Stimulated activated naive CD8-positive, alpha-beta T cell treated with anti-CD3 and anti-CD28 coated beads, Interleukin-15, amount 100 ng/mL, for 72 hours (primary cell): ENCODE measurements at regions not wholly inside any gene's neighbourhood (a gene's known extent, or its start where the extent isn't known, plus 50 kb on each side); places are given as distances from the start of the nearest gene placed in this dataset.
A peak's percentile ranks its signal among the peaks of the same experiment; 100 is the strongest.
"Not testable (repeated sequence)": the region's sequence is repeated elsewhere in the genome, so short reads cannot be mapped to it uniquely, and the experiment has no call there.

ENCODE experiments used
- ATAC-seq: fragments of 150-1000 bp; cut with Tn5 transposase; 2 replicates; pipeline ENCODE4 v1.10.0; 2021; ENCODE audit warnings: mild to moderate bottlenecking, moderate library complexity
- DNase-seq, 2 donors: peaks; one replicate each; pipeline ENCODE4 v3.0.0; 2021 to 2022
- H3K27ac Mint-ChIP-seq, 2 donors: one replicate each; pipeline ENCODE4 v1.8.0; 2022; ENCODE audit warnings: mild to moderate bottlenecking in 2 of 2, mixed read lengths in 2 of 2, moderate library complexity in 2 of 2
- H3K27me3 Mint-ChIP-seq: one replicate; pipeline ENCODE4 v1.8.0; 2022; ENCODE audit warnings: mixed read lengths
- H3K4me1 Mint-ChIP-seq: one replicate; pipeline ENCODE4 v1.8.0; 2022; ENCODE audit warnings: mild to moderate bottlenecking, mixed read lengths
- H3K4me3 Mint-ChIP-seq, 2 donors: one replicate each; pipeline ENCODE4 v1.8.0; 2022; ENCODE audit warnings: mild to moderate bottlenecking in 2 of 2, mixed read lengths in 2 of 2, moderate library complexity in 1 of 2
- H3K9me3 Mint-ChIP-seq, 2 donors: one replicate each; pipeline ENCODE4 v1.8.0; 2022; ENCODE audit warnings: mixed read lengths in 2 of 2

GRCh38 chr5:38607396-38607795 lies 51.0 kb upstream of the LIFR start:
- no peaks in the 10 kb centered on the region for H3K4me1 Mint-ChIP-seq
- peaks cover 18% of the 10 kb centered on the region for H3K27me3 Mint-ChIP-seq
- no peak overlapping the region for H3K27ac Mint-ChIP-seq
- no peak for DNase-seq
- ATAC-seq = no peak
- no peak overlapping the region for H3K4me3 Mint-ChIP-seq
- no peaks in the 10 kb centered on the region for H3K9me3 Mint-ChIP-seq

GRCh38 chr5:38607930-38608564 lies 51.6 kb upstream of the LIFR start:
- Mint-ChIP-seq H3K27ac (peak overlapping the region in 1 of 2 donors; percentile 4), H3K4me3 (no peak overlapping the region), H3K4me1 (no peaks in the 10 kb centered on the region), H3K9me3 (no peaks in the 10 kb centered on the region), H3K27me3 (peaks cover 18% of the 10 kb centered on the region)
- DNase-seq (no peak), ATAC-seq (no peak)

GRCh38 chr5:38608874-38609273 lies 52.4 kb upstream of the LIFR start:
- Mint-ChIP-seq H3K27me3 (peaks cover 18% of the 10 kb centered on the region), H3K9me3 (no peaks in the 10 kb centered on the region), H3K4me3 (no peak overlapping the region), H3K4me1 (no peaks in the 10 kb centered on the region), H3K27ac (no peak overlapping the region)
- DNase-seq (no peak), ATAC-seq (no peak)

- peaks cover 1 to 5% of the 10 kb centered on the region in 2 donors for H3K9me3 Mint-ChIP-seq
- ATAC-seq (no peak), DNase-seq (no peak)
- no peaks in the 10 kb centered on the region for H3K4me1 Mint-ChIP-seq
- H3K27ac Mint-ChIP-seq = no peak overlapping the region
- peaks cover 12% of the 10 kb centered on the region for H3K27me3 Mint-ChIP-seq
- no peak overlapping the region for H3K4me3 Mint-ChIP-seq
Observed at GRCh38 chr5:38612851-38613250, 56.4 kb upstream of the LIFR start.

- H3K27me3 Mint-ChIP-seq = peaks cover 9% of the 10 kb centered on the region
- H3K4me1 Mint-ChIP-seq = no peaks in the 10 kb centered on the region
- ATAC-seq (no peak), DNase-seq (no peak)
- H3K4me3 Mint-ChIP-seq = no peak overlapping the region
- H3K9me3 Mint-ChIP-seq = peaks cover 8% of the 10 kb centered on the region in 2 donors
- no peak overlapping the region for H3K27ac Mint-ChIP-seq
Observed at GRCh38 chr5:38613490-38613889, 57.0 kb upstream of the LIFR start.

GRCh38 chr5:38613992-38614836 lies 57.8 kb upstream of the LIFR start:
- Mint-ChIP-seq H3K4me3 (no peak overlapping the region), H3K4me1 (no peaks in the 10 kb centered on the region), H3K27me3 (peaks cover 6% of the 10 kb centered on the region), H3K9me3 (peaks cover 8 to 12% of the 10 kb centered on the region in 2 donors), H3K27ac (no peak overlapping the region)
- ATAC-seq (no peak), DNase-seq (no peak)

GRCh38 chr5:38615042-38615441 lies 58.6 kb upstream of the LIFR start:
- H3K4me3 Mint-ChIP-seq = no peak overlapping the region
- ATAC-seq = no peak
- DNase-seq = no peak
- H3K9me3 Mint-ChIP-seq = peaks cover 9 to 12% of the 10 kb centered on the region in 2 donors
- H3K4me1 Mint-ChIP-seq = no peaks in the 10 kb centered on the region
- H3K27me3 Mint-ChIP-seq = no peaks in the 10 kb centered on the region
- H3K27ac Mint-ChIP-seq = no peak overlapping the region

- peaks cover 14 to 18% of the 10 kb centered on the region in 2 donors for H3K9me3 Mint-ChIP-seq
- H3K4me1 Mint-ChIP-seq = no peaks in the 10 kb centered on the region
- no peak for DNase-seq
- H3K27ac Mint-ChIP-seq = no peak overlapping the region
- H3K4me3 Mint-ChIP-seq = no peak overlapping the region
- no peaks in the 10 kb centered on the region for H3K27me3 Mint-ChIP-seq
- no peak for ATAC-seq
Observed at GRCh38 chr5:38615981-38616451, 59.6 kb upstream of the LIFR start.

GRCh38 chr5:38618154-38618553 lies 61.7 kb upstream of the LIFR start:
- no peak for DNase-seq
- Mint-ChIP-seq H3K27me3 (no peaks in the 10 kb centered on the region), H3K9me3 (peaks cover 14 to 18% of the 10 kb centered on the region in 2 donors), H3K27ac (no peak overlapping the region), H3K4me1 (no peaks in the 10 kb centered on the region), H3K4me3 (no peak overlapping the region)
- no peak for ATAC-seq

- H3K4me3 Mint-ChIP-seq = no peak overlapping the region
- DNase-seq (no peak), ATAC-seq (no peak)
- H3K9me3 Mint-ChIP-seq = peaks cover 10 to 18% of the 10 kb centered on the region in 2 donors
- H3K27ac Mint-ChIP-seq = no peak overlapping the region
- no peaks in the 10 kb centered on the region for H3K27me3 Mint-ChIP-seq
- H3K4me1 Mint-ChIP-seq = no peaks in the 10 kb centered on the region
Observed at GRCh38 chr5:38621331-38621730, 64.9 kb upstream of the LIFR start.

GRCh38 chr5:38621840-38622437 lies 65.5 kb upstream of the LIFR start:
- DNase-seq (no peak), ATAC-seq (no peak)
- H3K4me3 Mint-ChIP-seq = no peak overlapping the region
- no peaks in the 10 kb centered on the region for H3K27me3 Mint-ChIP-seq
- H3K27ac Mint-ChIP-seq = no peak overlapping the region
- peaks cover 10 to 18% of the 10 kb centered on the region in 2 donors for H3K9me3 Mint-ChIP-seq
- no peaks in the 10 kb centered on the region for H3K4me1 Mint-ChIP-seq

GRCh38 chr5:38622723-38623129 lies 66.3 kb upstream of the LIFR start:
- no peaks in the 10 kb centered on the region for H3K4me1 Mint-ChIP-seq
- no peak for ATAC-seq
- H3K9me3 Mint-ChIP-seq = peaks cover 10 to 18% of the 10 kb centered on the region in 2 donors
- no peaks in the 10 kb centered on the region for H3K27me3 Mint-ChIP-seq
- no peak for DNase-seq
- H3K27ac Mint-ChIP-seq = no peak overlapping the region
- H3K4me3 Mint-ChIP-seq = no peak overlapping the region

- not testable (repeated sequence) for H3K4me1 Mint-ChIP-seq, ATAC-seq, H3K4me3 Mint-ChIP-seq, H3K27me3 Mint-ChIP-seq, DNase-seq, H3K27ac Mint-ChIP-seq
- H3K9me3 Mint-ChIP-seq = peaks cover 6 to 13% of the 10 kb centered on the region in 2 donors
Observed at GRCh38 chr5:38624541-38624940, 68.1 kb upstream of the LIFR start.

- ATAC-seq, H3K4me1 Mint-ChIP-seq, H3K4me3 Mint-ChIP-seq, H3K27ac Mint-ChIP-seq, DNase-seq: not testable (repeated sequence)
- Mint-ChIP-seq H3K27me3 (peaks cover 15% of the 10 kb centered on the region), H3K9me3 (peaks cover 17 to 34% of the 10 kb centered on the region in 2 donors)
Observed at GRCh38 chr5:38631376-38631775, 74.9 kb upstream of the LIFR start.

GRCh38 chr5:38634568-38635369 lies 78.3 kb upstream of the LIFR start:
- Mint-ChIP-seq H3K4me3 (no peak overlapping the region), H3K27me3 (peaks cover 21% of the 10 kb centered on the region), H3K9me3 (peaks cover 17 to 27% of the 10 kb centered on the region in 2 donors), H3K27ac (no peak overlapping the region), H3K4me1 (no peaks in the 10 kb centered on the region)
- ATAC-seq (no peak), DNase-seq (no peak)
